Esophagus muscularis mucosa (tissue), 4 donors: ENCODE measurements at regions not wholly inside any gene's neighbourhood (a gene's known extent, or its start where the extent isn't known, plus 50 kb on each side); places are given as distances from the start of the nearest gene placed in this dataset.
"Not testable (repeated sequence)": the region's sequence is repeated elsewhere in the genome, so short reads cannot be mapped to it uniquely, and the experiment has no call there.

Source experiments
- DNase-seq: peaks from one replicate; pipeline ENCODE4 v3.0.0-alpha.2; 2017; ENCODE audit errors: extremely low spot score
- H3K27ac ChIP-seq, 4 donors: fragments of 200-600 bp; sonication (generic); replicated peaks in 1 of 4; 1 replicate in 3 of 4; 2 replicates in 1 of 4; pipeline ENCODE4 v1.5.1; 2016 to 2019; ENCODE audit warnings: mild to moderate bottlenecking in 1 of 4
- H3K27me3 ChIP-seq, 4 donors: fragments of 200-600 bp; sonication (generic); one replicate each; pipeline versions ENCODE4 v1.5.1 to v1.6.0; 2016 to 2019
- H3K36me3 ChIP-seq, 4 donors: fragments of 200-600 bp; sonication (generic); one replicate each; pipeline ENCODE4 v1.5.1; 2016 to 2019
- H3K4me1 ChIP-seq, 4 donors: fragments of 200-600 bp; sonication (generic); one replicate each; pipeline ENCODE4 v1.5.1; 2016 to 2019
- H3K4me3 ChIP-seq, 4 donors: fragments of 200-600 bp; sonication (generic); 1 replicate in 2 of 4; 2 replicates in 2 of 4; pipeline ENCODE4 v1.5.1; 2016 to 2019; ENCODE audit warnings: mild to moderate bottlenecking in 4 of 4, moderate library complexity in 1 of 4
- H3K9me3 ChIP-seq, 4 donors: fragments of 200-600 bp; sonication (generic); 1 replicate in 3 of 4; 2 replicates in 1 of 4; pipeline ENCODE4 v1.5.1; 2016 to 2019
- CTCF ChIP-seq, 3 experiments: fragments of 200-600 bp in 2 of 3; fragments of 450-650 bp in 1 of 3; sonication (generic) in 2 of 3; IDR thresholded peaks; one replicate each; pipeline ENCODE4 v1.5.1; 2017 to 2019; ENCODE audit warnings: antibody characterized with exemption in 3 of 3, mild to moderate bottlenecking in 2 of 3, moderate library complexity in 1 of 3
- EP300 ChIP-seq: sonication (generic); formaldehyde crosslinking; IDR thresholded peaks from one replicate; pipeline ENCODE4 v1.6.1; 2017; ENCODE audit warnings: antibody characterized with exemption
- POLR2A ChIP-seq: fragments of 450-650 bp; IDR thresholded peaks from one replicate; pipeline ENCODE4 v1.6.1; 2017; ENCODE audit warnings: antibody characterized with exemption, moderate library complexity, mild to moderate bottlenecking, low read depth
- POLR2AphosphoS5 ChIP-seq, 2 donors: sonication (generic); formaldehyde crosslinking; IDR thresholded peaks; one replicate each; pipeline ENCODE4 v1.6.1; 2017; ENCODE audit warnings: antibody characterized with exemption in 2 of 2
- WGBS: methylation state at CpG from one replicate; pipeline ENCODE4 v1.1.5; 2018; 5-methylcytosine and 5-hydroxymethylcytosine counted together
- intact Hi-C: fragments of 100-400 bp; cut with DNase I; formaldehyde crosslinking; loops from one replicate; pipeline ENCODE4 v1.15.1; 2023

- 63% methylated on average over 2 of the region's 2 CpGs for WGBS
- no peak for DNase-seq
- Histone ChIP-seq H3K9me3 (peaks cover 0 to 1% (median 0%) of the 10 kb centered on the region in 4 donors), H3K4me1 (peaks cover 0 to 15% (median 11%) of the 10 kb centered on the region in 4 donors), H3K27ac (peak overlapping the region in 1 of 4 donors; percentile 7), H3K27me3 (no peaks in the 10 kb centered on the region), H3K36me3 (no peaks in the 10 kb centered on the region), H3K4me3 (no peak overlapping the region)
- no peak for TF ChIP-seq POLR2AphosphoS5 (IDR thresholded peaks at IDR 0.05)
- TF ChIP-seq CTCF (IDR thresholded peaks at IDR 0.05) = no peak
- TF ChIP-seq POLR2A = no peak
- TF ChIP-seq EP300 = no peak
- intact Hi-C loops = no loop called here
Observed at GRCh38 chr21:17196623-17197022, 316.2 kb upstream of the CXADR start.

- peak overlapping the region in 2 of 4 donors; percentile 7 to 28 for H3K27ac ChIP-seq
- no peaks in the 10 kb centered on the region for H3K9me3 ChIP-seq
- no peaks in the 10 kb centered on the region for H3K27me3 ChIP-seq
- H3K4me1 ChIP-seq = peaks cover 0 to 15% (median 11%) of the 10 kb centered on the region in 4 donors
- WGBS = 19% methylated on average over 1 of the region's 1 CpG
- intact Hi-C loops = no loop called here
- no peak for TF ChIP-seq CTCF (IDR thresholded peaks at IDR 0.05)
- TF ChIP-seq POLR2A = no peak
- TF ChIP-seq EP300 = no peak
- no peak for TF ChIP-seq POLR2AphosphoS5 (IDR thresholded peaks at IDR 0.05)
- H3K36me3 ChIP-seq = no peaks in the 10 kb centered on the region
- no peak overlapping the region for H3K4me3 ChIP-seq
- no peak for DNase-seq
Observed at GRCh38 chr21:17197996-17198395, 314.8 kb upstream of the CXADR start.

- H3K4me1 ChIP-seq = peaks cover 0 to 15% (median 11%) of the 10 kb centered on the region in 4 donors
- intact Hi-C loops = no loop called here
- WGBS = 92% methylated on average over 2 of the region's 2 CpGs
- DNase-seq = no peak
- TF ChIP-seq POLR2A = no peak
- no peak for TF ChIP-seq EP300
- no peak for TF ChIP-seq CTCF (IDR thresholded peaks at IDR 0.05)
- no peak for TF ChIP-seq POLR2AphosphoS5 (IDR thresholded peaks at IDR 0.05)
- H3K4me3 ChIP-seq = no peak overlapping the region
- H3K27me3 ChIP-seq = no peaks in the 10 kb centered on the region
- H3K36me3 ChIP-seq = no peaks in the 10 kb centered on the region
- H3K27ac ChIP-seq = no peak overlapping the region
- H3K9me3 ChIP-seq = no peaks in the 10 kb centered on the region
Observed at GRCh38 chr21:17200250-17200649, 312.6 kb upstream of the CXADR start.

- Histone ChIP-seq H3K27ac (no peak overlapping the region), H3K27me3 (no peaks in the 10 kb centered on the region), H3K4me1 (peaks cover 0 to 8% (median 6%) of the 10 kb centered on the region in 4 donors), H3K4me3 (no peak overlapping the region), H3K9me3 (no peaks in the 10 kb centered on the region), H3K36me3 (no peaks in the 10 kb centered on the region)
- DNase-seq = no peak
- no peak for TF ChIP-seq EP300
- TF ChIP-seq POLR2AphosphoS5 (IDR thresholded peaks at IDR 0.05) = no peak
- TF ChIP-seq POLR2A = no peak
- TF ChIP-seq CTCF (IDR thresholded peaks at IDR 0.05) = no peak
- 71% methylated on average over 2 of the region's 2 CpGs for WGBS
- intact Hi-C loops = no loop called here
Observed at GRCh38 chr21:17201741-17202260, 311.0 kb upstream of the CXADR start.

GRCh38 chr21:17214801-17215200 is 298.0 kb upstream of the CXADR start:
- no peaks in the 10 kb centered on the region for H3K27me3 ChIP-seq
- intact Hi-C loops = no loop called here
- no peak overlapping the region for H3K27ac ChIP-seq
- WGBS = 69% methylated on average over 3 of the region's 3 CpGs
- no peaks in the 10 kb centered on the region for H3K36me3 ChIP-seq
- H3K9me3 ChIP-seq = no peaks in the 10 kb centered on the region
- no peak overlapping the region for H3K4me3 ChIP-seq
- TF ChIP-seq POLR2A (no peak), CTCF (IDR thresholded peaks at IDR 0.05) (no peak), EP300 (no peak), POLR2AphosphoS5 (IDR thresholded peaks at IDR 0.05) (no peak)
- DNase-seq = no peak
- no peaks in the 10 kb centered on the region for H3K4me1 ChIP-seq

GRCh38 chr21:17219050-17219449 is 293.8 kb upstream of the CXADR start:
- H3K27me3 ChIP-seq, H3K4me3 ChIP-seq, H3K36me3 ChIP-seq, H3K4me1 ChIP-seq, H3K27ac ChIP-seq, DNase-seq, intact Hi-C loops, H3K9me3 ChIP-seq: not testable (repeated sequence)
- 80% methylated on average over 1 of the region's 1 CpG for WGBS
